Kidney glomerular epithelial cell (primary cell): ENCODE measurements at regions not wholly inside any gene's neighbourhood (a gene's known extent, or its start where the extent isn't known, plus 50 kb on each side); places are given as distances from the start of the nearest gene placed in this dataset.

Experiments used
- DNase-seq: peaks from one replicate; lab custom pipeline; 2025; lab: John Stamatoyannopoulos, UW

DNA sequence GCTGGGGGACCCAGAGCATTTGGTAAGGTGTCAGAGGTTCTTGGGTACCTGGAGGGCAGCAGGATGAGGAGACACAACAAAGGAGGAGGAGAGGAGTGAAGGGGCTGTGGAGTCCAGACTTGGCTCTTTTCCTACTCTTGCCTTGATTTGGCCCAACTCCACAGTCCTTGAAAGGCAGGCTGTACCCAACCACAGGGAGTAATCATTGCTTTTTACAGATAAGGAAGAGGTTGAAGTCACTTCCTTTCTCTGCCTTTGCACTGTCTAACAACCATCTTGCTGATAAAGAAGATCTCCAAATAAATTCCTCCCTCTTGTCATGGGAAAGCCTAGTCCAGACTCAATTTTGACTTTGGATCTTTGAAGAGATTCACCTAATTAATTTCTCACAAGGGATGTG, 226.8 kb upstream of the HMGA2 start:
- DNase-seq, result peak; percentile 7

- DNase-seq, result no peak
Observed at GRCh38 chr12:65598688-65599087, 225.6 kb upstream of the HMGA2 start.

DNA sequence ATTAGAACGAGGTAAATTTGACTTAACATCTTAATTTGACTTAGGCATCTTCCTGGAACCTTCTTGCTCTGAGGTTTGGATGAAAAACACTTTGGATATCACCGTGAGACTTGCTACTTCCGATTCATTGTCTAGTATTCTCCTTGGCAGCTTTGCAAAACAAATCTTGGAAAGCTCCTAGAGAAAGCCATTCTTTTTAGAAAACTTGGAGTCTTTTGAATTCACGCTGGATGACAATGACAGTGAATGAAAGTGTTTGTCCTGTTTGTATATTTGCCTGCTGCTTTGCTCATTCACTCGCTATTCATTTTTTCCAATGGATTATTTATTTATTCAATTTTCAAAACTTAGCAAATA, 222.1 kb upstream of the HMGA2 start:
- no peak for DNase-seq

- peak; percentile 92 for DNase-seq
Observed at GRCh38 chr12:65602610-65603295, 221.5 kb upstream of the HMGA2 start.

- DNase-seq, result peak; percentile 92
Observed at GRCh38 chr12:65603438-65604351, 220.6 kb upstream of the HMGA2 start.

GRCh38 chr12:65605019-65605418, 219.3 kb upstream of the HMGA2 start:
- DNase-seq, result no peak

DNA sequence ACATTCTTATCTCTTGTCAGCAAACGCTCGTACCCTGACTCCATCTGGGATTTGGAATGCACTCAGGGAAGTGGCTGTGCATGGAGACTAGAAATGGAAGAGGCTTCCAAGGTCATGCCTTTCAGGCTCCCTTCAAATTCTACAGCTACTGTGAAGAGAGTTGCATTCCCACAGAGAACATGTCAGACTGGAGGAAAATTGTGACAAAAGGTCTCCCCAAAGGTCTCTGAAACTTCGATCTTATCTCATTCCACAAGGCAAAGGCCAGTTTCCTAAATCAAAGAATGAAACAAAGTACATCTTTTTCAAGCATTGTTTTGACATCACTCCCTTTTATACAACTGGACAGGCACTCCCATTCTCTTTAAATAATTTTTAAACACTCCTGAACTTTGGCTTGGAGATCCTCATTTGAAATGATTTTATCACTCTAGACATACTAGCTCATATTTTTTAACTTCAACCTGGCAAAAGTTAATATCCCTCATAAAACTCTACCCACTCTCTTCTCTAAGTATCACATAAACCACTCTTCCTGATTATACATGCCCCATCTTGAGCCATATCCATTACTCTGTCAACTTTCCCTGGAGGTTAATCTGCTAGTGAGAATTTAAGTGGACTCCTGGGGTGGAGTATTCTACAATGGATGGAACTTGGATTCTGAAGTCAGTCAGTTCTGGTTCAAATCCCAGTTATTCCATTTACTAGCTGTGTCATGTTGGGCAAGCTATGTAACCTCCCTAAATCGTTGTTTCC, 218.1 kb upstream of the HMGA2 start:
- DNase-seq, result no peak

GRCh38 chr12:65607401-65607841, 216.9 kb upstream of the HMGA2 start:
- no peak for DNase-seq

DNA sequence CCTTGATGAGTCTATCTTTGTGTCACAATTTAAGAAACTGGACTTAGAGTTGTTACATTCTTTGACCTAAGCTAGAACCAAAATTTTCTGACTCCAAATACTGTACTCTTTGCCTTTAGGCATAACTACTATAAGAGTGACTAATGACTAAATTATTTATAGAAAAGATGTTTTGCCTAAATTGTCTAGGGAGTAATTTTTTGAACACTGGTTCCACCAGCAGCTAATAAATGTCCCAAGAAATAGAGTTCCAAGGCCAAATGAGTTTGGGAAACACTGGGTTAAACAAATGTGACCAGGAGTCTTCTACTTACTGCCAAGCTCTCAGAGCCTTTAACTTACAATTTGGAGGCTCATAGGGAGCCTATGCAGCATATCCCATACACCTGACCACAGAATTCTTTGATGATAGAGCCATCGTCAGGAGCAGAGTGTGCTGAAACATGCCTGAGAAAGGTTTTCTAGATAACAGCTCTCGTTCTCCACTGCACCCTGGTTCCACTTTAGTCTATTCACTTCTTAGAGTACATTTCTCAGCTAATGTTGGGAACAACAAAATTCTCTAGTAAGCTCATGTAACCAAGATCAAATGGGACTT, 215.9 kb upstream of the HMGA2 start:
- DNase-seq, result no peak

- peak; percentile 44 for DNase-seq
Observed at GRCh38 chr12:65609359-65609771, 214.9 kb upstream of the HMGA2 start.

DNA sequence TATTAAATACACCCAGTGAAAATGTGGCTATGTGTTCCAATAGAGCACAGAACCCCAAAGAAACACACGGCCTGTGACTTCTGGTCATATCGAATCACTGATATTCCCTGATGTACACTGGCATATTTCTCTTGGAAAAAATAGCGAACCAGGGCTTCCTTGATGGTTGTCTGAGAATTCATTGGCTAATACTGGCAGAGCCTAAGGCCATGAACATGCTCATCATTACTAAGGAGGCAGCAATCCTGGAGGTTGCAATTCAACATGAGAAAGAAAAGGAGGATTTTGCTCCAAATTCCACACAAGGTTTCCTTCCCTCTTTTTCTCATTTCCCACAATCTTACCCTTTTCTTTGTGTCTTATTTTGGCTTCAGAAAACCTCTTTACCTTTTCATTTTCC, 212.9 kb upstream of the HMGA2 start:
- DNase-seq, result no peak

DNA sequence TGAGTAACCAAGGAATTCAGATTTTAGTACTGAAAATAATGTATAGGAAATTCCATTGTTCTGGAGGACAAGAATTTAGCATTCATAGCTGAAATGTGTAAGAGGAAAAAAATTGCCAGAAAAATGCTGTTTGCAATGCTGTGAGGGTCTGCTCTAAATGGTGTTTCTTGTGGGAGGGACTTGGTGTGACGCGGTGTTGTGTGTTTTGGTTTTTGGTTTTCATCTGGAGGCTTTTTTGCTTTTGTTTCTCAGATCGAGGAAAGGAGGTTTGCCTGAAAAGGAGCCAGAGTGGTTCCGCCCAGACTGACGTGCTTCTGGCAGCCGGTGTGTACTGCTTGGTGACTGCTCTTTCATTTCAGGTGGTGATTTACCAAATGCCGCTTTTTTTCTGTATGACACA, 211.8 kb upstream of the HMGA2 start:
- no peak for DNase-seq

GRCh38 chr12:65613692-65614091, 210.6 kb upstream of the HMGA2 start:
- DNase-seq, result no peak

DNA sequence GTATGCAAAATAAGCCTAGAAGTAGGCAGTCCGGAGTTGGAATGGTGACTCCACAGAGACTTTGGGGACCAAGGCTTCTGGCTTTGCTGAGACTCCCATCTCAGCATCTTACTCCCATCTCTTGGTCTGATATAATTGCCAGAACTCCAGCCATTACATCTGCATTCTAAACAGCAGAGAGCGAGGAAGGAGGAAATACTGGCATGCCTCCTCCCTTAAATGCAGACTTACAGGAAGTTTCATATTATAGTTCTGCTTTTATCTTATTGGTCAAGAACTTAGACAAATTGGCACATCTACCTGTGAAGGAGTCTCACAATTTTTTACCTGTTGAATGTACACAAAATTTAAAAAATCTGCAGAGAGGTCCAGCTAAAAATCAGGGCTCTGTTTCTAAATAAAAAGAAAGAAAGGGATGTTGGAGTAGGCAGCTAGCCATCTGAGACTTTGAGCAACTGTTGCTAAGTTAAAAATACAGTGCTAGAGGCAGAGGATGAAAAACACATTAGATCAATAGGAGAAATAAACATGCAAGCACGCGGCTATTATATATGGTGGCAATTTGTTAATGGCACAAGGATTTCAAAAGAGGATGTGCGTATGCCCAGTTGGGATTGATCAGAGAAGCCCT, 209.9 kb upstream of the HMGA2 start:
- no peak for DNase-seq

- DNase-seq, result no peak
Observed at GRCh38 chr12:65615118-65615517, 209.2 kb upstream of the HMGA2 start.

- DNase-seq, result no peak
Observed at GRCh38 chr12:65616022-65616421, 208.3 kb upstream of the HMGA2 start.

- DNase-seq, result peak; percentile 27
Observed at GRCh38 chr12:65618588-65618987, 205.7 kb upstream of the HMGA2 start.

GRCh38 chr12:65619018-65619417, 205.3 kb upstream of the HMGA2 start:
- DNase-seq, result no peak

GRCh38 chr12:65620046-65620445, 204.2 kb upstream of the HMGA2 start:
- DNase-seq, result no peak

- DNase-seq, result no peak
Observed at GRCh38 chr12:65622056-65622455, 202.2 kb upstream of the HMGA2 start.

DNA sequence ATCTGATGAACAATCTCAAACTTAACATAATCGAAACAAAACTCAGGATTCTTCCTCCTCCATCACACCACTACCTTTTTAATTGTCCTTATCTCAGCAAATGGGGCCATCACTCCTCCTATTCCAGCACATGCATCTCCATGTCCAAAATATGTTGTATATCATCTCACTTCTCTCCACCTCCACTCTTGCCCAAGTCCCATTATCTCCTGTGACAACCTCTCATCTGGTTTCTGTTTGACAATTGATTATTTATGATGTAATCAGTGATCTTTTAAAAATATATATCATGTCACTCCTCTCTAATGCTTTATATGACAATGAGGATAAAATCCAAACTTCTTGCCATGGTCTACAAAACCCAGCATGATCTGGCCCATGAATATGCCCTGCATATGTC, 200.8 kb upstream of the HMGA2 start:
- DNase-seq, result no peak
